GM23338 (cell line): ENCODE measurements at regions not wholly inside any gene's neighbourhood (a gene's known extent, or its start where the extent isn't known, plus 50 kb on each side); places are given as distances from the start of the nearest gene placed in this dataset.

Experiments used
- ATAC-seq: fragments of 200-7000 bp; cut with Tn5 transposase; 3 replicates; pipeline ENCODE4 v1.9.1; 2020
- DNase-seq: peaks from one replicate; pipeline ENCODE4 v3.0.0-alpha.2; 2015; ENCODE audit warnings: low spot score
- H2AFZ ChIP-seq: fragments of 200-600 bp; sonication (generic); 2 replicates; pipeline ENCODE4 v1.8.0; 2016; ENCODE audit warnings: antibody characterized with exemption, mild to moderate bottlenecking, moderate library complexity
- H3F3A ChIP-seq: fragments of 200-600 bp; sonication (generic); replicated peaks from 2 replicates; pipeline ENCODE4 v1.8.0; 2017; ENCODE audit warnings: antibody characterized with exemption, mixed run types, low read depth
- H3K27ac ChIP-seq: fragments of 200-600 bp; sonication (generic); 2 replicates; pipeline ENCODE4 v1.6.1; 2016; ENCODE audit warnings: low read depth
- H3K27me3 ChIP-seq: fragments of 200-600 bp; sonication (generic); 2 replicates; pipeline ENCODE4 v1.8.0; 2016; ENCODE audit warnings: mild to moderate bottlenecking, mixed run types, moderate library complexity; ENCODE audit not compliant: insufficient read depth
- H3K36me3 ChIP-seq: fragments of 200-600 bp; sonication (generic); 2 replicates; pipeline ENCODE4 v1.8.0; 2016; ENCODE audit warnings: mild to moderate bottlenecking; ENCODE audit not compliant: insufficient read depth
- H3K4me1 ChIP-seq: fragments of 200-600 bp; sonication (generic); 2 replicates; pipeline ENCODE4 v1.8.0; 2016; ENCODE audit warnings: mild to moderate bottlenecking, moderate library complexity; ENCODE audit not compliant: insufficient read depth
- H3K4me2 ChIP-seq: fragments of 200-600 bp; sonication (generic); 2 replicates; pipeline ENCODE4 v1.7.1; 2017; ENCODE audit warnings: mixed run types
- H3K4me3 ChIP-seq: fragments of 200-600 bp; sonication (generic); 2 replicates; pipeline ENCODE4 v1.6.1; 2016; ENCODE audit warnings: mixed run types
- H3K79me2 ChIP-seq: fragments of 200-600 bp; sonication (generic); replicated peaks from 2 replicates; pipeline ENCODE4 v1.8.0; 2017; ENCODE audit warnings: mild to moderate bottlenecking; ENCODE audit not compliant: insufficient read depth
- H3K9me2 ChIP-seq: fragments of 200-600 bp; sonication (generic); 2 replicates; pipeline ENCODE4 v1.8.0; 2017; ENCODE audit not compliant: insufficient read depth
- H4K20me1 ChIP-seq: fragments of 200-600 bp; sonication (generic); replicated peaks from 2 replicates; pipeline ENCODE4 v1.8.0; 2017; ENCODE audit warnings: mild to moderate bottlenecking; ENCODE audit not compliant: insufficient read depth
- H3K27ac Mint-ChIP-seq: 2 replicates; pipeline ENCODE4 v1.8.0; 2020; ENCODE audit warnings: inconsistent platforms, mild to moderate bottlenecking, moderate library complexity, mixed read lengths
- H3K27me3 Mint-ChIP-seq: 3 replicates; pipeline ENCODE4 v1.8.0; 2022; ENCODE audit warnings: low read depth, mild to moderate bottlenecking, moderate library complexity, mixed read lengths, inconsistent platforms; ENCODE audit not compliant: insufficient read depth, poor library complexity
- H3K36me3 Mint-ChIP-seq: 3 replicates; pipeline ENCODE4 v1.8.0; 2021; ENCODE audit warnings: low read depth, mild to moderate bottlenecking, inconsistent platforms, moderate library complexity, mixed read lengths
- H3K4me1 Mint-ChIP-seq: 3 replicates; pipeline ENCODE4 v1.8.0; 2020; ENCODE audit warnings: mild to moderate bottlenecking, inconsistent platforms, mixed read lengths
- H3K4me3 Mint-ChIP-seq: 3 replicates; pipeline ENCODE4 v1.8.0; 2021; ENCODE audit warnings: moderate library complexity, mild to moderate bottlenecking, inconsistent platforms, mixed read lengths
- H3K9me3 Mint-ChIP-seq: 3 replicates; pipeline ENCODE4 v1.8.0; 2020; ENCODE audit warnings: moderate library complexity, mild to moderate bottlenecking, inconsistent platforms, mixed read lengths
- CREB1 ChIP-seq: fragments of 250-450 bp; sonication (Bioruptor Pico); IDR thresholded peaks from 2 replicates; pipeline ENCODE4 v1.5.0; 2020; ENCODE audit warnings: low read depth, mild to moderate bottlenecking, moderate library complexity
- EZH2phosphoT487 ChIP-seq: fragments of 200-600 bp; sonication (generic); IDR thresholded peaks from one replicate; pipeline ENCODE4 v1.8.1; 2018; ENCODE audit warnings: antibody characterized with exemption; ENCODE audit not compliant: unreplicated experiment
- JUNB ChIP-seq: IDR thresholded peaks from one replicate; pipeline ENCODE4 v1.6.1; 2016; ENCODE audit warnings: antibody characterized with exemption; ENCODE audit not compliant: unreplicated experiment
- POLR2AphosphoS5 ChIP-seq: IDR thresholded peaks from 2 replicates; pipeline ENCODE4 v1.6.1; 2016; ENCODE audit warnings: antibody characterized with exemption, low read depth
- STAT1 ChIP-seq: IDR thresholded peaks from one replicate; pipeline ENCODE4 v1.6.1; 2016; ENCODE audit warnings: antibody characterized with exemption; ENCODE audit not compliant: unreplicated experiment
- ZNF114 ChIP-seq: fragments of 250-450 bp; sonication (Bioruptor Pico); IDR thresholded peaks from 2 replicates; pipeline ENCODE4 v1.5.0; 2020; ENCODE audit warnings: mild to moderate bottlenecking, moderate library complexity
- ZNF331 ChIP-seq: fragments of 250-450 bp; sonication (Bioruptor Pico); IDR thresholded peaks from 2 replicates; pipeline ENCODE4 v1.5.0; 2020; ENCODE audit warnings: low read depth, mild to moderate bottlenecking, moderate library complexity
- TF ChIP-seq, protein P1 (sequence below): IDR thresholded peaks from one replicate; pipeline ENCODE4 v1.6.1; 2018; ENCODE audit warnings: antibody characterized with exemption; ENCODE audit not compliant: unreplicated experiment
- TF ChIP-seq, protein P2 (sequence below): IDR thresholded peaks from 2 replicates; pipeline ENCODE4 v1.6.1; 2016; ENCODE audit warnings: antibody characterized with exemption
- TF ChIP-seq, protein P3 (sequence below), 2 experiments: fragments of 200-600 bp in 1 of 2; sonication (generic) in 1 of 2; conservative IDR thresholded peaks; 2 replicates each; pipeline versions ENCODE4 v1.5.1 to v1.6.1; 2016 to 2017; ENCODE audit warnings: antibody characterized with exemption in 2 of 2, low read depth in 2 of 2, mild to moderate bottlenecking in 2 of 2, moderate library complexity in 1 of 2

GRCh38 chr17:79438546-79439334 is 172.1 kb downstream of the RBFOX3 start:
- Histone ChIP-seq H3K4me3 (no peak overlapping the region), H3K4me2 (no peak overlapping the region), H3K27ac (no peak overlapping the region), H2AFZ (no peak overlapping the region), H3K36me3 (no peaks in the 10 kb centered on the region), H3F3A (no peaks in the 10 kb centered on the region), H3K27me3 (no peaks in the 10 kb centered on the region), H3K9me2 (no peaks in the 10 kb centered on the region), H4K20me1 (no peaks in the 10 kb centered on the region), H3K4me1 (no peaks in the 10 kb centered on the region), H3K79me2 (no peaks in the 10 kb centered on the region)
- Mint-ChIP-seq H3K4me3 (no peak overlapping the region), H3K27ac (no peak overlapping the region), H3K4me1 (peaks cover 2% of the 10 kb centered on the region; the same call in 1 of the 3 replicates), H3K9me3 (peaks cover 4% of the 10 kb centered on the region; the same call in 1 of the 3 replicates), H3K27me3 (peaks cover 3% of the 10 kb centered on the region), H3K36me3 (no peaks in the 10 kb centered on the region)
- DNase-seq (no peak), ATAC-seq (no peak)
- TF ChIP-seq ZNF331 (CRISPR knock-in tag) (no peak), ZNF114 (no peak), EZH2phosphoT487 (no peak), POLR2AphosphoS5 (no peak), JUNB (no peak), CREB1 (CRISPR knock-in tag) (no peak), STAT1 (no peak)
- TF ChIP-seq, protein P1, sequence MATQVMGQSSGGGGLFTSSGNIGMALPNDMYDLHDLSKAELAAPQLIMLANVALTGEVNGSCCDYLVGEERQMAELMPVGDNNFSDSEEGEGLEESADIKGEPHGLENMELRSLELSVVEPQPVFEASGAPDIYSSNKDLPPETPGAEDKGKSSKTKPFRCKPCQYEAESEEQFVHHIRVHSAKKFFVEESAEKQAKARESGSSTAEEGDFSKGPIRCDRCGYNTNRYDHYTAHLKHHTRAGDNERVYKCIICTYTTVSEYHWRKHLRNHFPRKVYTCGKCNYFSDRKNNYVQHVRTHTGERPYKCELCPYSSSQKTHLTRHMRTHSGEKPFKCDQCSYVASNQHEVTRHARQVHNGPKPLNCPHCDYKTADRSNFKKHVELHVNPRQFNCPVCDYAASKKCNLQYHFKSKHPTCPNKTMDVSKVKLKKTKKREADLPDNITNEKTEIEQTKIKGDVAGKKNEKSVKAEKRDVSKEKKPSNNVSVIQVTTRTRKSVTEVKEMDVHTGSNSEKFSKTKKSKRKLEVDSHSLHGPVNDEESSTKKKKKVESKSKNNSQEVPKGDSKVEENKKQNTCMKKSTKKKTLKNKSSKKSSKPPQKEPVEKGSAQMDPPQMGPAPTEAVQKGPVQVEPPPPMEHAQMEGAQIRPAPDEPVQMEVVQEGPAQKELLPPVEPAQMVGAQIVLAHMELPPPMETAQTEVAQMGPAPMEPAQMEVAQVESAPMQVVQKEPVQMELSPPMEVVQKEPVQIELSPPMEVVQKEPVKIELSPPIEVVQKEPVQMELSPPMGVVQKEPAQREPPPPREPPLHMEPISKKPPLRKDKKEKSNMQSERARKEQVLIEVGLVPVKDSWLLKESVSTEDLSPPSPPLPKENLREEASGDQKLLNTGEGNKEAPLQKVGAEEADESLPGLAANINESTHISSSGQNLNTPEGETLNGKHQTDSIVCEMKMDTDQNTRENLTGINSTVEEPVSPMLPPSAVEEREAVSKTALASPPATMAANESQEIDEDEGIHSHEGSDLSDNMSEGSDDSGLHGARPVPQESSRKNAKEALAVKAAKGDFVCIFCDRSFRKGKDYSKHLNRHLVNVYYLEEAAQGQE = no peak
- TF ChIP-seq, protein P2, sequence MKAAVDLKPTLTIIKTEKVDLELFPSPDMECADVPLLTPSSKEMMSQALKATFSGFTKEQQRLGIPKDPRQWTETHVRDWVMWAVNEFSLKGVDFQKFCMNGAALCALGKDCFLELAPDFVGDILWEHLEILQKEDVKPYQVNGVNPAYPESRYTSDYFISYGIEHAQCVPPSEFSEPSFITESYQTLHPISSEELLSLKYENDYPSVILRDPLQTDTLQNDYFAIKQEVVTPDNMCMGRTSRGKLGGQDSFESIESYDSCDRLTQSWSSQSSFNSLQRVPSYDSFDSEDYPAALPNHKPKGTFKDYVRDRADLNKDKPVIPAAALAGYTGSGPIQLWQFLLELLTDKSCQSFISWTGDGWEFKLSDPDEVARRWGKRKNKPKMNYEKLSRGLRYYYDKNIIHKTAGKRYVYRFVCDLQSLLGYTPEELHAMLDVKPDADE = no peak
- TF ChIP-seq, protein P3, sequence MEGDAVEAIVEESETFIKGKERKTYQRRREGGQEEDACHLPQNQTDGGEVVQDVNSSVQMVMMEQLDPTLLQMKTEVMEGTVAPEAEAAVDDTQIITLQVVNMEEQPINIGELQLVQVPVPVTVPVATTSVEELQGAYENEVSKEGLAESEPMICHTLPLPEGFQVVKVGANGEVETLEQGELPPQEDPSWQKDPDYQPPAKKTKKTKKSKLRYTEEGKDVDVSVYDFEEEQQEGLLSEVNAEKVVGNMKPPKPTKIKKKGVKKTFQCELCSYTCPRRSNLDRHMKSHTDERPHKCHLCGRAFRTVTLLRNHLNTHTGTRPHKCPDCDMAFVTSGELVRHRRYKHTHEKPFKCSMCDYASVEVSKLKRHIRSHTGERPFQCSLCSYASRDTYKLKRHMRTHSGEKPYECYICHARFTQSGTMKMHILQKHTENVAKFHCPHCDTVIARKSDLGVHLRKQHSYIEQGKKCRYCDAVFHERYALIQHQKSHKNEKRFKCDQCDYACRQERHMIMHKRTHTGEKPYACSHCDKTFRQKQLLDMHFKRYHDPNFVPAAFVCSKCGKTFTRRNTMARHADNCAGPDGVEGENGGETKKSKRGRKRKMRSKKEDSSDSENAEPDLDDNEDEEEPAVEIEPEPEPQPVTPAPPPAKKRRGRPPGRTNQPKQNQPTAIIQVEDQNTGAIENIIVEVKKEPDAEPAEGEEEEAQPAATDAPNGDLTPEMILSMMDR (conservative IDR thresholded peaks at IDR 0.05; ENCODE audit: low read depth in 2 of 2) = no peak
